Lung (tissue), 11 donors: ENCODE measurements at regions not wholly inside any gene's neighbourhood (a gene's known extent, or its start where the extent isn't known, plus 50 kb on each side); places are given as distances from the start of the nearest gene placed in this dataset.

Experiments used
- ATAC-seq: fragments of 200-7000 bp; cut with Tn5 transposase; one replicate; pipeline ENCODE4 v1.9.1; 2020; ENCODE audit warnings: moderate number of reproducible peaks; ENCODE audit not compliant: insufficient read depth, low FRiP score
- DNase-seq, 3 donors: peaks; one replicate each; pipeline ENCODE4 v3.0.0-alpha.2; 2013 to 2017
- H3K27ac ChIP-seq, 2 donors: one replicate each; pipeline ENCODE4 v1.5.1; 2013; ENCODE audit warnings: mild to moderate bottlenecking in 2 of 2, moderate library complexity in 2 of 2, control low read depth in 1 of 2, inconsistent platforms in 1 of 2, low read depth in 1 of 2, low read length in 1 of 2
- H3K27me3 ChIP-seq, 3 donors: one replicate each; pipeline ENCODE4 v1.5.1; 2013; ENCODE audit warnings: low read length in 2 of 3; ENCODE audit not compliant: control insufficient read depth in 3 of 3, insufficient read depth in 3 of 3
- H3K36me3 ChIP-seq, 4 donors: one replicate each; pipeline ENCODE4 v1.5.1; 2013; ENCODE audit warnings: low read length in 4 of 4, mild to moderate bottlenecking in 1 of 4, moderate library complexity in 1 of 4; ENCODE audit not compliant: control insufficient read depth in 4 of 4, insufficient read depth in 4 of 4
- H3K4me1 ChIP-seq, 5 donors: one replicate each; pipeline ENCODE4 v1.5.1; 2013; ENCODE audit warnings: low read length in 5 of 5, mild to moderate bottlenecking in 2 of 5, moderate library complexity in 1 of 5; ENCODE audit not compliant: control insufficient read depth in 5 of 5, insufficient read depth in 5 of 5
- H3K4me3 ChIP-seq: one replicate; pipeline ENCODE4 v1.5.1; 2013; ENCODE audit warnings: mild to moderate bottlenecking, control low read depth, moderate library complexity
- H3K9ac ChIP-seq, 2 donors: one replicate each; pipeline ENCODE4 v1.5.1; 2013; ENCODE audit warnings: low read length in 2 of 2, control low read depth in 1 of 2; ENCODE audit not compliant: insufficient read depth in 1 of 2
- H3K9me3 ChIP-seq, 4 donors: one replicate each; pipeline ENCODE4 v1.5.1; 2013; ENCODE audit warnings: low read length in 3 of 4, mild to moderate bottlenecking in 1 of 4, moderate library complexity in 1 of 4; ENCODE audit not compliant: control insufficient read depth in 4 of 4, insufficient read depth in 3 of 4
- WGBS, 2 donors: extraction: QIAGEN DNeasy Blood & Tissue Kit; methylation state at CpG; one replicate each; pipeline ENCODE4 v1.1.7; 2013; 5-methylcytosine and 5-hydroxymethylcytosine counted together
- TF ChIP-seq, protein P1 (sequence below): IDR thresholded peaks from 2 replicates; pipeline ENCODE4 v1.5.1; 2012; ENCODE audit warnings: mild to moderate bottlenecking; ENCODE audit errors: control extremely low read depth, extremely low read depth
- donor health status: control.
- donor health status: control.
- donor health status: Bipolar disorder and iron deficiency.
- donor health status: healthy.
- donor health status: DM: yes; HTN: yes; CAD: no.

DNA sequence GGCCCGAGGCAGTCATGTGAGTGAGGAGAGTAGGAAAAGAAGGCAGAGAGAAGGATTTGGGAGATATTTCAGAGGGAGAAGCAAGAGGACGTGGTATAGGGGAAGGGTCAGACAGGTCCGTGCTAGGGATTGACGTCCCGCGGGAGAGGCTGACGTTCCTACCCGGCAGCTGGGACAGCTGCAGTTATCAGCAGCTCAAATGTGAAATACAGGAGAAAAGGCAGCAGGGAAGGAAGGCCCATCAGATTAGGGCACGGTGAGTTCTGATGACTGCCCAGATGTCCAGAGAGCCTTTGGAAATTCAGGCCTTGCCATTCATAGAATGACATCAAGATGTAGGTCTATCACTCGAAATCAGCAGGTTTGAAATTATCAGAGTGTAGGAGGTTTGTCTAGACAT lies 88.4 kb downstream of the IRS2 start:
- 90 to 93% methylated on average over 10 of the region's 10 CpGs for WGBS, 2 donors
- TF ChIP-seq, protein P1, sequence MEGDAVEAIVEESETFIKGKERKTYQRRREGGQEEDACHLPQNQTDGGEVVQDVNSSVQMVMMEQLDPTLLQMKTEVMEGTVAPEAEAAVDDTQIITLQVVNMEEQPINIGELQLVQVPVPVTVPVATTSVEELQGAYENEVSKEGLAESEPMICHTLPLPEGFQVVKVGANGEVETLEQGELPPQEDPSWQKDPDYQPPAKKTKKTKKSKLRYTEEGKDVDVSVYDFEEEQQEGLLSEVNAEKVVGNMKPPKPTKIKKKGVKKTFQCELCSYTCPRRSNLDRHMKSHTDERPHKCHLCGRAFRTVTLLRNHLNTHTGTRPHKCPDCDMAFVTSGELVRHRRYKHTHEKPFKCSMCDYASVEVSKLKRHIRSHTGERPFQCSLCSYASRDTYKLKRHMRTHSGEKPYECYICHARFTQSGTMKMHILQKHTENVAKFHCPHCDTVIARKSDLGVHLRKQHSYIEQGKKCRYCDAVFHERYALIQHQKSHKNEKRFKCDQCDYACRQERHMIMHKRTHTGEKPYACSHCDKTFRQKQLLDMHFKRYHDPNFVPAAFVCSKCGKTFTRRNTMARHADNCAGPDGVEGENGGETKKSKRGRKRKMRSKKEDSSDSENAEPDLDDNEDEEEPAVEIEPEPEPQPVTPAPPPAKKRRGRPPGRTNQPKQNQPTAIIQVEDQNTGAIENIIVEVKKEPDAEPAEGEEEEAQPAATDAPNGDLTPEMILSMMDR, result no peak
- no peak overlapping the region for H3K9ac ChIP-seq

DNA sequence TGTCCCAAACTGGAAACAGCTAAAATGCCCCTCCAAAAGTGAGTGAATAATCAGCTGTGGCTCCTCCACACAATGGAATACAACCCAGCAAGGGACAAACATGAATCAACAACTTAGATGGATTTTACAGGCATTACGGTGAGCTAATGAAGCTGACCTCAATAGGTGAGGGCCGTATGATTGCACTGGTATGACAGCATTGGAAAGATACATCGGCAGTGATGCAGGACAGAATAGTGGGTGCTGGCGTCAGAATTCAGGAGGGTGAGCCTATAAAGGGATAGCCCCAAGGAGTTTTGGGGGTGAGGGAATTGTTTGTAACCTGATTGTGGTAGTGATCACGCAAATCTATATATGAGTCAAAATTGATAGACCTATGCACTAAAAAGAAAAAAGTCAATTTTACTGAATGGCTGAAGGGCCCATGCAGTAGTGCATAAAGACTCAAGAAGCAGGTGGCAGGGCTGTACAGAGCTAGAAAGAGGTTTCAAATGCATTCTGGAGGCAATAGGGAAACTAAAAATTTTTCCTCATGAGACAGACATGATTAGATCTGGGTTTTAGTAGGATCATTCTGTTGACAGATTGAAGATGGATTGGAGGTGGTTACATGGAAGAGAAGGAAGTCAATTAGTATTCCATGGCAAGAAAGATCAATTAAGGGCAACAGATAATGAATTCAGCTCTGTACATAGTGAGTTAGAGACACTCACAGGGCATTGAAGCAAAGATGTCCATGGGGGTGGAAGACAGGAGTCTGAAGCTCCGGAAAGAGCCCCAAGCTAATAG lies 90.8 kb downstream of the IRS2 start:
- H3K27ac ChIP-seq, result no peak overlapping the region
- no peaks in the 10 kb centered on the region for H3K27me3 ChIP-seq
- no peaks in the 10 kb centered on the region for H3K36me3 ChIP-seq
- DNase-seq (no peak), ATAC-seq (no peak)
- TF ChIP-seq, protein P1, result no peak
- no peak overlapping the region for H3K9ac ChIP-seq
- no peaks in the 10 kb centered on the region for H3K9me3 ChIP-seq
- WGBS, 2 donors, result 96 to 97% methylated on average over 6 of the region's 6 CpGs
- H3K4me1 ChIP-seq, result peaks cover 0 to 5% (median 0%) of the 10 kb centered on the region in 5 donors
- no peak overlapping the region for H3K4me3 ChIP-seq

More for the DNA sequence above, 88.4 kb downstream of the IRS2 start:
- ATAC-seq, result no peak
- peaks cover 0 to 5% (median 0%) of the 10 kb centered on the region in 5 donors for H3K4me1 ChIP-seq
- no peak overlapping the region for H3K27ac ChIP-seq
- no peaks in the 10 kb centered on the region for H3K36me3 ChIP-seq
- no peak overlapping the region for H3K4me3 ChIP-seq
- no peaks in the 10 kb centered on the region for H3K9me3 ChIP-seq
- H3K27me3 ChIP-seq, result no peaks in the 10 kb centered on the region
- DNase-seq, result no peak

DNA sequence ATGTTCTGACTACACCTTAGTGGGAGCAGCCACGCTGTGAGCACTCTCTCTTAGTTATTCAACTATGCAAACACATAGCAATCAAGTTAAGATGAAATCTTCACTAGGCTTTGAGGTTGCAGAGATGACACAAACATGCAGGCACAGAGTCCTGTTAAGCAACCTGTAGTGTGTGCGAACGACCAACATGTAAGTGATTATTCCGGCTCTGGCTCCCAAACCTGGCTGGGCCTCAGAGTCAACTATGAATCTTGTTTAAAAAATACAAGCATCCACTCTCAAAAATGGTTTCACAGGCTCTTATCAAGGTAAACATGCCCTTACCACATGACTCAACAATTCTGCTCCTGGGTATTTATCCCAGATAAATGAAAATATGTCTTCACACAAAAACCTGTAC lies 91.4 kb downstream of the IRS2 start:
- Histone ChIP-seq H3K27me3 (no peaks in the 10 kb centered on the region), H3K27ac (no peak overlapping the region), H3K36me3 (no peaks in the 10 kb centered on the region), H3K4me1 (peaks cover 0 to 5% (median 0%) of the 10 kb centered on the region in 5 donors), H3K9ac (no peak overlapping the region), H3K9me3 (no peaks in the 10 kb centered on the region), H3K4me3 (no peak overlapping the region)
- 77 to 78% methylated on average over 4 of the region's 4 CpGs for WGBS, 2 donors
- ATAC-seq (no peak), DNase-seq (no peak)
- TF ChIP-seq, protein P1, result no peak
